ENCODE measurements at regions not wholly inside any gene's neighbourhood (a gene's known extent, or its start where the extent isn't known, plus 50 kb on each side); places are given as distances from the start of the nearest gene placed in this dataset.

GRCh38 chr4:81343536-81343935 lies 128.2 kb downstream of the RASGEF1B start:
- H3K36me3 Mint-ChIP-seq (ENCODE audit: insufficient read depth, unreplicated experiment) = no peaks in the 10 kb centered on the region
- Histone ChIP-seq H3K4me1 (no peaks in the 10 kb centered on the region), H3K4me3 (ENCODE audit: low read depth, low read length) (no peak overlapping the region), H3K9me3 (no peaks in the 10 kb centered on the region), H3K36me3 (ENCODE audit: control insufficient read depth, insufficient read depth, low read length) (no peaks in the 10 kb centered on the region), H3K27me3 (replicated peaks; ENCODE audit: control insufficient read depth, insufficient read depth, low read length) (no peaks in the 10 kb centered on the region)
- TF ChIP-seq CTCF (IDR thresholded peaks at IDR 0.05; ENCODE audit: insufficient read depth in 1 of 2, low read depth in 1 of 2, low read length in 1 of 2, severe bottlenecking in 1 of 2, unreplicated experiment in 1 of 2) = no peak
- no TSS peak for BruUV-seq (replicated peaks)
- no peaks in the 10 kb centered on the region for H3K4me1 Mint-ChIP-seq (ENCODE audit: low read depth, unreplicated experiment)
- intact Hi-C loops (cut with micrococcal nuclease; ENCODE audit: unreplicated experiment) = no loop called here
- DNase-seq = no peak
- no peaks in the 10 kb centered on the region for H3K27me3 Mint-ChIP-seq (ENCODE audit: insufficient read depth, unreplicated experiment)
- H3K9me3 Mint-ChIP-seq (ENCODE audit: unreplicated experiment) = peaks cover 10% of the 10 kb centered on the region
- no peak overlapping the region for H3K4me3 Mint-ChIP-seq (ENCODE audit: unreplicated experiment)
- ChIA-PET CTCF (no interaction called here), POLR2A (no interaction called here)
- no peak overlapping the region for H3K27ac Mint-ChIP-seq (ENCODE audit: unreplicated experiment)

- Histone ChIP-seq H3K36me3 (ENCODE audit: control insufficient read depth, insufficient read depth, low read length) (no peaks in the 10 kb centered on the region), H3K9me3 (no peaks in the 10 kb centered on the region), H3K4me3 (ENCODE audit: low read depth, low read length) (no peak overlapping the region), H3K4me1 (no peaks in the 10 kb centered on the region), H3K27me3 (replicated peaks; ENCODE audit: control insufficient read depth, insufficient read depth, low read length) (no peaks in the 10 kb centered on the region)
- H3K4me1 Mint-ChIP-seq (ENCODE audit: low read depth, unreplicated experiment) = no peaks in the 10 kb centered on the region
- no peaks in the 10 kb centered on the region for H3K36me3 Mint-ChIP-seq (ENCODE audit: insufficient read depth, unreplicated experiment)
- no peak for DNase-seq
- no peak overlapping the region for H3K27ac Mint-ChIP-seq (ENCODE audit: unreplicated experiment)
- POLR2A ChIA-PET = no interaction called here
- H3K27me3 Mint-ChIP-seq (ENCODE audit: insufficient read depth, unreplicated experiment) = no peaks in the 10 kb centered on the region
- CTCF ChIA-PET = no interaction called here
- intact Hi-C loops (cut with micrococcal nuclease; ENCODE audit: unreplicated experiment) = no loop called here
- no peak for TF ChIP-seq CTCF (IDR thresholded peaks at IDR 0.05; ENCODE audit: insufficient read depth in 1 of 2, low read depth in 1 of 2, low read length in 1 of 2, severe bottlenecking in 1 of 2, unreplicated experiment in 1 of 2)
- peaks cover 10% of the 10 kb centered on the region for H3K9me3 Mint-ChIP-seq (ENCODE audit: unreplicated experiment)
- no peak overlapping the region for H3K4me3 Mint-ChIP-seq (ENCODE audit: unreplicated experiment)
- BruUV-seq (replicated peaks) = no TSS peak
These were observed 128.0 kb upstream of the PRKG2 start for GRCh38 chr4:81343046-81343445.

- no peak for TF ChIP-seq CTCF (IDR thresholded peaks at IDR 0.05; ENCODE audit: insufficient read depth in 1 of 2, low read depth in 1 of 2, low read length in 1 of 2, severe bottlenecking in 1 of 2, unreplicated experiment in 1 of 2)
- Mint-ChIP-seq H3K27me3 (ENCODE audit: insufficient read depth, unreplicated experiment) (no peaks in the 10 kb centered on the region), H3K36me3 (ENCODE audit: insufficient read depth, unreplicated experiment) (no peaks in the 10 kb centered on the region), H3K9me3 (ENCODE audit: unreplicated experiment) (peaks cover 10% of the 10 kb centered on the region), H3K27ac (ENCODE audit: unreplicated experiment) (no peak overlapping the region), H3K4me1 (ENCODE audit: low read depth, unreplicated experiment) (no peaks in the 10 kb centered on the region), H3K4me3 (ENCODE audit: unreplicated experiment) (no peak overlapping the region)
- no TSS peak for BruUV-seq (replicated peaks)
- Histone ChIP-seq H3K9me3 (no peaks in the 10 kb centered on the region), H3K36me3 (ENCODE audit: control insufficient read depth, insufficient read depth, low read length) (no peaks in the 10 kb centered on the region), H3K4me1 (no peaks in the 10 kb centered on the region), H3K4me3 (ENCODE audit: low read depth, low read length) (no peak overlapping the region), H3K27me3 (replicated peaks; ENCODE audit: control insufficient read depth, insufficient read depth, low read length) (no peaks in the 10 kb centered on the region)
- no peak for DNase-seq
- intact Hi-C loops (cut with micrococcal nuclease; ENCODE audit: unreplicated experiment) = no loop called here
- POLR2A ChIA-PET = no interaction called here
- CTCF ChIA-PET = no interaction called here
These were observed 122.2 kb upstream of the PRKG2 start for GRCh38 chr4:81337211-81337610.
